CD14-positive monocyte (primary cell): ENCODE measurements at regions not wholly inside any gene's neighbourhood (a gene's known extent, or its start where the extent isn't known, plus 50 kb on each side); places are given as distances from the start of the nearest gene placed in this dataset.

Source experiments
- DNase-seq, 3 donors: peaks; one replicate each; pipeline ENCODE4 v3.0.0-alpha.2; 2011 to 2022
- H2AFZ ChIP-seq: 2 replicates; pipeline ENCODE4 v1.6.0; 2012; ENCODE audit warnings: mild to moderate bottlenecking, low read depth, low read length, inconsistent platforms; ENCODE audit not compliant: insufficient read depth, poor library complexity, severe bottlenecking
- H3K27ac ChIP-seq, 2 donors: 1 replicate in 1 of 2; 2 replicates in 1 of 2; pipeline ENCODE4 v1.5.1; 2012 to 2013; ENCODE audit warnings: low read length in 2 of 2, control low read depth in 1 of 2, inconsistent platforms in 1 of 2, low read depth in 1 of 2, mild to moderate bottlenecking in 1 of 2
- H3K27me3 ChIP-seq, 2 donors: one replicate each; pipeline versions ENCODE4 v1.6.0 to v1.6.1; 2011 to 2013; ENCODE audit warnings: low read length in 2 of 2; ENCODE audit not compliant: control insufficient read depth in 2 of 2, insufficient read depth in 2 of 2
- H3K36me3 ChIP-seq, 2 donors: replicated peaks in 1 of 2; 1 replicate in 1 of 2; 2 replicates in 1 of 2; pipeline versions ENCODE4 v1.5.1 to v1.6.1; 2012 to 2013; ENCODE audit warnings: low read length in 2 of 2, control low read depth in 1 of 2, inconsistent platforms in 1 of 2, mild to moderate bottlenecking in 1 of 2; ENCODE audit not compliant: insufficient read depth in 2 of 2, control insufficient read depth in 1 of 2
- H3K4me1 ChIP-seq, 2 donors: 1 replicate in 1 of 2; 2 replicates in 1 of 2; pipeline versions ENCODE4 v1.5.1 to v1.6.1; 2012 to 2013; ENCODE audit warnings: low read length in 2 of 2, control low read depth in 1 of 2, inconsistent platforms in 1 of 2, mild to moderate bottlenecking in 1 of 2, moderate library complexity in 1 of 2; ENCODE audit not compliant: insufficient read depth in 2 of 2, control insufficient read depth in 1 of 2
- H3K4me2 ChIP-seq: replicated peaks from 2 replicates; pipeline ENCODE3; 2012; ENCODE audit warnings: low read length, moderate library complexity, mild to moderate bottlenecking; ENCODE audit not compliant: poor library complexity, severe bottlenecking; ENCODE audit errors: extremely low read depth
- H3K4me3 ChIP-seq, 3 experiments: fragments of 200-600 bp in 1 of 3; sonication (generic) in 1 of 3; replicated peaks in 1 of 3; 1 replicate in 2 of 3; 2 replicates in 1 of 3; pipeline ENCODE4 v1.5.1; 2011 to 2013; ENCODE audit warnings: low read length in 3 of 3, mild to moderate bottlenecking in 3 of 3, control low read depth in 2 of 3, low read depth in 2 of 3, inconsistent platforms in 1 of 3, moderate library complexity in 1 of 3
- H3K79me2 ChIP-seq: 2 replicates; pipeline ENCODE4 v1.6.0; 2012; ENCODE audit warnings: mild to moderate bottlenecking, control low read depth, inconsistent platforms, low read length, moderate library complexity; ENCODE audit not compliant: insufficient read depth
- H3K9ac ChIP-seq: 2 replicates; pipeline ENCODE4 v1.6.0; 2017; ENCODE audit warnings: low read length, mild to moderate bottlenecking; ENCODE audit not compliant: insufficient read depth, poor library complexity, severe bottlenecking
- H3K9me3 ChIP-seq, 2 donors: replicated peaks in 1 of 2; 1 replicate in 1 of 2; 2 replicates in 1 of 2; pipeline versions ENCODE4 v1.5.1 to v1.6.1; 2012 to 2013; ENCODE audit warnings: low read length in 2 of 2, control low read depth in 1 of 2; ENCODE audit not compliant: control insufficient read depth in 1 of 2, insufficient read depth in 1 of 2
- H4K20me1 ChIP-seq: 2 replicates; pipeline ENCODE4 v1.6.0; 2012; ENCODE audit warnings: mild to moderate bottlenecking, low read length, control low read depth, moderate library complexity; ENCODE audit not compliant: insufficient read depth
- H3K27ac Mint-ChIP-seq, 7 donors: one replicate each; pipeline ENCODE4 v1.8.0; 2020; ENCODE audit warnings: mild to moderate bottlenecking in 7 of 7, mixed read lengths in 7 of 7, moderate library complexity in 6 of 7, inconsistent platforms in 2 of 7
- H3K27me3 Mint-ChIP-seq, 3 donors: one replicate each; pipeline ENCODE4 v1.8.0; 2021 to 2022; ENCODE audit warnings: low read depth in 3 of 3, mild to moderate bottlenecking in 3 of 3, mixed read lengths in 3 of 3, moderate library complexity in 3 of 3, inconsistent platforms in 1 of 3
- H3K36me3 Mint-ChIP-seq, 2 donors: one replicate each; pipeline ENCODE4 v1.8.0; 2020; ENCODE audit warnings: mixed read lengths in 2 of 2, inconsistent platforms in 1 of 2, mild to moderate bottlenecking in 1 of 2
- H3K4me1 Mint-ChIP-seq: one replicate; pipeline ENCODE4 v1.8.0; 2020; ENCODE audit warnings: mild to moderate bottlenecking, mixed read lengths
- H3K4me3 Mint-ChIP-seq, 2 donors: one replicate each; pipeline ENCODE4 v1.8.0; 2020; ENCODE audit warnings: mild to moderate bottlenecking in 2 of 2, mixed read lengths in 2 of 2, moderate library complexity in 1 of 2
- H3K9me3 Mint-ChIP-seq, 7 donors: one replicate each; pipeline ENCODE4 v1.8.0; 2020 to 2022; ENCODE audit warnings: mixed read lengths in 7 of 7, mild to moderate bottlenecking in 6 of 7, moderate library complexity in 6 of 7, inconsistent platforms in 2 of 7
- WGBS: methylation state at CpG from one replicate; pipeline ENCODE4 v1.1.5; 2013; ENCODE audit warnings: missing lambda C conversion rate; ENCODE audit not compliant: insufficient coverage; 5-methylcytosine and 5-hydroxymethylcytosine counted together
- intact Hi-C, 2 donors: fragments of 100-400 bp; cut with micrococcal nuclease; formaldehyde crosslinking; loops; one replicate each; pipeline versions ENCODE4 v1.15.0 to v1.15.1; 2023
- TF ChIP-seq, protein P1 (sequence below): fragments of 200-600 bp; IDR thresholded peaks from one replicate; pipeline ENCODE4 v1.8.0; 2022; ENCODE audit warnings: antibody characterized with exemption, mild to moderate bottlenecking

DNA sequence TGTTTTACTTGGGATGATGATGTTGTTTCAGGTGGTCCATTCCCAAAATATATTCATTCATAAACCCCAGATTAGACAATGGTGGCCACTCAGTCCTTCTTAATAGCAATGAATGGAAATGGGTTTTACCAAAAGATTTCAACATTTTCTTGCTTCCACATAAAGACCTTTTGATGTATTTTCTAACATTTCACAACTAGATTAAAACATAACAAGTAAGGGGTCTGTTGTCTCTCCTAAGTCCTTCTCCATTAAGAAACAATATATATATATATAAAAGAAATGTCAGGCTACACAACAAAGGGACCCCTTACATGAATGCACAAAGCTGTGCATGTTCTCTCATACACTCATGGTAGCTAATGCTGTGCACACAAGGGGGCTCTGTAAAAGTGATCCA, 176.4 kb downstream of the ANXA2 start:
- H3K27me3 Mint-ChIP-seq = peaks cover 0 to 4% (median 3%) of the 10 kb centered on the region in 3 donors

DNA sequence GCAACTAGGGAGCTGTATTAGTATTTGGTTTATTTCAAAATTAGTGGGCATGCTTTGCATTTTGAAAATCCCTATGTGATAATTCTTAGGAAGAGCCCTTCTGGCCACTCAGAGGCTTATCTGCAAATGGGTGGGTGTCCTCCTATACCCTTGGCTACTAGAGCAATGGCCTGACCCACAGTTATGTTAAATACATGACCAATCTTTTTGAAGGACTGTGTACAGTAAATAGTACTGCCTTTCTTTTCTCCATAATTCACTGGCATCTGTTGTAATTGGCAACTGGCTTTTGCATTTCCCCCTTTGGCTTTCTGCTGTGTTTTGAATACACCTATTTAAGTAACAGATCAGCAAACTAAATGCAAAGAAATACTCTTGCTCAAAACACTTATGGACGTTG, 175.4 kb downstream of the ANXA2 start:
- Histone ChIP-seq H3K4me1 (no peaks in the 10 kb centered on the region), H2AFZ (no peak overlapping the region), H3K9ac (no peak overlapping the region), H3K27me3 (no peaks in the 10 kb centered on the region), H3K79me2 (no peaks in the 10 kb centered on the region), H3K9me3 (no peaks in the 10 kb centered on the region), H4K20me1 (no peaks in the 10 kb centered on the region), H3K4me3 (no peak overlapping the region), H3K27ac (no peak overlapping the region), H3K36me3 (no peaks in the 10 kb centered on the region), H3K4me2 (no peak overlapping the region)
- Mint-ChIP-seq H3K9me3 (peaks cover 0 to 3% (median 0%) of the 10 kb centered on the region in 7 donors), H3K27ac (no peak overlapping the region), H3K27me3 (peaks cover 0 to 4% (median 3%) of the 10 kb centered on the region in 3 donors), H3K4me3 (no peak overlapping the region), H3K4me1 (no peaks in the 10 kb centered on the region), H3K36me3 (no peaks in the 10 kb centered on the region)
- TF ChIP-seq, protein P1, sequence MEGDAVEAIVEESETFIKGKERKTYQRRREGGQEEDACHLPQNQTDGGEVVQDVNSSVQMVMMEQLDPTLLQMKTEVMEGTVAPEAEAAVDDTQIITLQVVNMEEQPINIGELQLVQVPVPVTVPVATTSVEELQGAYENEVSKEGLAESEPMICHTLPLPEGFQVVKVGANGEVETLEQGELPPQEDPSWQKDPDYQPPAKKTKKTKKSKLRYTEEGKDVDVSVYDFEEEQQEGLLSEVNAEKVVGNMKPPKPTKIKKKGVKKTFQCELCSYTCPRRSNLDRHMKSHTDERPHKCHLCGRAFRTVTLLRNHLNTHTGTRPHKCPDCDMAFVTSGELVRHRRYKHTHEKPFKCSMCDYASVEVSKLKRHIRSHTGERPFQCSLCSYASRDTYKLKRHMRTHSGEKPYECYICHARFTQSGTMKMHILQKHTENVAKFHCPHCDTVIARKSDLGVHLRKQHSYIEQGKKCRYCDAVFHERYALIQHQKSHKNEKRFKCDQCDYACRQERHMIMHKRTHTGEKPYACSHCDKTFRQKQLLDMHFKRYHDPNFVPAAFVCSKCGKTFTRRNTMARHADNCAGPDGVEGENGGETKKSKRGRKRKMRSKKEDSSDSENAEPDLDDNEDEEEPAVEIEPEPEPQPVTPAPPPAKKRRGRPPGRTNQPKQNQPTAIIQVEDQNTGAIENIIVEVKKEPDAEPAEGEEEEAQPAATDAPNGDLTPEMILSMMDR = no peak
- WGBS = 89% methylated on average over 1 of the region's 1 CpG
- no peak for DNase-seq
- intact Hi-C loops = no loop called here

More for the DNA sequence above, 176.4 kb downstream of the ANXA2 start:
- Histone ChIP-seq H3K9ac (no peak overlapping the region), H4K20me1 (no peaks in the 10 kb centered on the region), H3K4me1 (no peaks in the 10 kb centered on the region), H3K79me2 (no peaks in the 10 kb centered on the region), H3K27ac (no peak overlapping the region), H2AFZ (no peak overlapping the region), H3K4me3 (no peak overlapping the region), H3K9me3 (no peaks in the 10 kb centered on the region), H3K36me3 (no peaks in the 10 kb centered on the region), H3K4me2 (no peak overlapping the region), H3K27me3 (no peaks in the 10 kb centered on the region)
- Mint-ChIP-seq H3K36me3 (no peaks in the 10 kb centered on the region), H3K27ac (no peak overlapping the region), H3K9me3 (peaks cover 0 to 3% (median 0%) of the 10 kb centered on the region in 7 donors), H3K4me3 (no peak overlapping the region), H3K4me1 (no peaks in the 10 kb centered on the region)
- intact Hi-C loops = no loop called here
- no peak for DNase-seq
- TF ChIP-seq, protein P1 = no peak
